GM18502 (cell line): ENCODE measurements at regions not wholly inside any gene's neighbourhood (a gene's known extent, or its start where the extent isn't known, plus 50 kb on each side); places are given as distances from the start of the nearest gene placed in this dataset.

Experiments used
- ATAC-seq: cut with Tn5 transposase; IDR thresholded peaks from one replicate; pipeline ENCODE4 v1.9.1; 2021; ENCODE audit warnings: mild to moderate bottlenecking; ENCODE audit not compliant: unreplicated experiment, poor library complexity

DNA sequence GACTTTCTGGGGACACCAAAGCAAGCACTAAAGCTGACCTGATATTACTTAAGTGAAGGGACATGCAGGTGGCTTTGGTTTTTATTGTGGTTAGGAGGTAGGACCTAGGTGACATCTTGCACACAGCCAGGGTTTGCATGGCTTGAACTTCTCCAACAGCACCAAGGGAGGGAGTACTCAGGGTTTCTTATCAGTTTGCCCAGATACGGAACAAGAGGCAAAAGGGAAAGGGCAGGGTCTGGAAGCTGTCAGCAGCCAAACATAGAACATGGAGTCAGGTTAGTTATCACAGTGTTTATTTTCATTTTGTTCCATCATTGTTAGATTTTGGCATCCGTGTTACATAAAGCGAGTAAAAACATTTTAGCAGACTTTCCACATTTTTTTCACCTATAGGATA, 186.3 kb upstream of the CLEC14A start:
- ATAC-seq = no peak

DNA sequence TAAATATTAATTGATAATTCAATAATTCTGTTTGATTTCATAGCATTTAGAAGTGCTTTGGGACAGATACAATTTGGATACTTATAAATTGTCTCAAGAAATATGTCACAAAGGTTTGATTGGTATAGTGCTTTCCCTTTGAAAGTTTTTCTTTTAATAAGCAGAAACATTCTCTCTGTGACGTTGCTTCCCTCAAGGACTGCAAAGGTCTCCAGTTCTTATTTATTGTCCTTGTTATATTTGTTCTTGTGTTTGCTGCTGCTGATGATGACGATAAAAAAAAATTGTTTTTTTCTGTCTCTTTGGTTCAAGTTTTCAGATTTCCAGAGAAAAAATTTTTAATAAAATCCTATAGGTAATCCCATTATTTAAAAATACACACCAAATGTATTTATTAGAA, 176.3 kb upstream of the CLEC14A start:
- ATAC-seq = no peak

GRCh38 chr14:38431156-38431555, 175.3 kb upstream of the CLEC14A start:
- no peak for ATAC-seq

DNA sequence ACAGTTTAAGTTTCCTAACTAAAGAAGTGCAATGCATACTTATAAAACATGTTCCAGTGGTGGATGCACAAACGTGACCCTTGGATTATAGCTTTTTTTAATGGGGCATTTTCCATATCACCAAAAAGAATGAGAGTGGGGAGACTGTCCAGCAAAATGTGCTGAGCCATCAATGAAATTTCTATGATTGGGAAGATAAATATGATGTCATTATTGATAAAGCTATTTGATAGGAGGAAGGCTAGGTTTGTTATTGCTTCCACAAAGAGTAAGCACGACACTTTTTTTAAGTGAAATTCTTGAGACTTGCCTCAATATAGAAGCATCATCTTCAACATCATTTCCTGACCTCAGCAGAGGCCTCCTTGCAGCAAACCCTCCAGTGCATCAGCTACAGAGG, 174.6 kb upstream of the CLEC14A start:
- ATAC-seq = no peak

- ATAC-seq = no peak
These were observed 169.6 kb upstream of the CLEC14A start for GRCh38 chr14:38425324-38425976.

GRCh38 chr14:38420048-38420447, 164.2 kb upstream of the CLEC14A start:
- ATAC-seq = no peak

- ATAC-seq = no peak
These were observed 163.7 kb upstream of the CLEC14A start for GRCh38 chr14:38419579-38419978.

DNA sequence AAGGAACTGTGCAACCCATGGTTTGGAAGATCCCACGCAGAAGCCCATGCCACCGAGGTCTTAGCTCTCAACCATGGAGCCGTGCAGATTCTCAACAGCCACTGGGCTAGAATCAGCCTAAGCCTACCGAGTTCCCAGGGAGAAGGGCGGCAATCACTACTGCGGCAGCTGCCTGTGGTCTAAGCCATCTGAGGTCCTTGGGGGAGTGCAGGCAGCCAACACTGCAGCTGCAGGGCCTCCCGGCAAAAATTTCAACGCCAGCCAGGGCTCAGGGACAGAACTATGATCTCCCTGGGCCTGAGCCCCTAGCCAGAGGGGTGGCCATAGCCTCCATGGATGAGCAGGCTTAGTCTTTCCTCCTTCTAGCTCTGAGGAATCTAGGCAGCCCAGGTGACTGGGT, 156.8 kb upstream of the CLEC14A start:
- ATAC-seq = no peak

GRCh38 chr14:38410442-38410841, 154.5 kb upstream of the CLEC14A start:
- ATAC-seq = no peak

DNA sequence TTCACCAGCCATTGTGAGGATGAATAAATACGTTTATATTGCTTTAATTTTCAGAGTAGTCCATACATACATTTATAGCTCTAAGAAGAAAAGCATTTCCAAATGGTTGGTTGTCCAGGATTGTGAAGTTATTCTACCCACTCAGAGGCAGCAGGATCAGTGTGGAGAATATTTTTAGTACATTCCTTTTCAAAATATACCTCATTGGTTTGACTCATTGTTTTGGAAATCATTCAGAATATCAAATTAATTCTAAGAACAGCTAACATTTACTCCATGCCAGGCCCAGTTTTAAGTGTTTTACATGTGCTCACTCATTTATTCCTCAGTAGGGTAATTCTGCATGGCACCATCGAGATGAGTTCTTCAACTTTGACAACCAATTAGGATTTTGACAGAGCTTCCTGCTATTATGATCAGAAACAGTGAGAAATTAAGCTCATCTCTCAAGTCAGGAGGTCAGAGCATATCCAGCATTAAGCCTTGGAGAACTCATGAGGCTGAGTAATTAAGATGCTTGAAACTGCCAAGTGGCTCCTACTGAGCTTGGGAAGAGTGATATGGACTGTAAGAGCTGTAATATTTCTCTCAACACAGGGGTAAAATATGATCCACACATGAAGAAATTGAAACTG, 153.3 kb upstream of the CLEC14A start:
- ATAC-seq = no peak

GRCh38 chr14:38405851-38406635, 150.2 kb upstream of the CLEC14A start:
- ATAC-seq = no peak

GRCh38 chr14:38404616-38405015, 148.7 kb upstream of the CLEC14A start:
- no peak for ATAC-seq

GRCh38 chr14:38404100-38404541, 148.2 kb upstream of the CLEC14A start:
- ATAC-seq = no peak

GRCh38 chr14:38400751-38401150, 144.9 kb upstream of the CLEC14A start:
- ATAC-seq = no peak

GRCh38 chr14:38399652-38400051, 143.8 kb upstream of the CLEC14A start:
- no peak for ATAC-seq

DNA sequence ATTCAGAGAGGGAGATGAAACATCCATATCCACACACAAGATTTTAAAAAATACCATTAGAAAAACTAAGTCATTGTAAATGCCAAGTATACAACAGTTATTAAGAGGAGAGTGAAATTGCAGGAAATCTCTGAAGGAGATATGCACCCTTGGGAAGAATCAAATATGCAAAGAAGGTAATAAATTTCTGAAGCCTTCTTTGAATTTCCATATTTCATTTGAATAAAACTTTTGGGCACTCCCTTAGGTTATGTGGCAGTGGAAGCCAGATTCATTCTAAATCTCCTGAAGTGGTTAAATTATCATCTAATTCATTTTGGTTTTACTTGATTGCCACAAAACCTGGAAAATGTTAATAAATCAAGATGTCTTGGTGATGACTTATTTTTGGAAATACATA, 138.9 kb upstream of the CLEC14A start:
- ATAC-seq = no peak

- no peak for ATAC-seq
These were observed 138.2 kb upstream of the CLEC14A start for GRCh38 chr14:38394064-38394463.

DNA sequence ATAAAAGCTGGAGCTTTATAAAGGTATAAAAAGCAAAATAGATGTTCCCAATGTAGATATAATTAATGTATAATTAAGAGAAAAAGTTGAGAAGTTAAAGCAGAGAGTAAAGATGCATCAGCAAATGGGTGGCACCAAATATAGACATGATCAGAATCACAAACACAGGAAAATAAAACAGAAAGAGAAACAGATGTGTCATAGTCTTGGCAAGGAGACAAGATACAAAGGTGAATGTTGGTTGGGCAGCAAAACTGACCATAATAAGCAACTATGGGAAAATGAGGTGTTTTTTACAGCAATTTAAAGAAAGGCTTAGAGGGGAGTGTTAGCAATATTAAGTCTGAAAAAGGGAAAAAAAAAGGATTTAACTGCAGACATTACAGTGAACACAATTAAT, 135.4 kb upstream of the CLEC14A start:
- no peak for ATAC-seq

DNA sequence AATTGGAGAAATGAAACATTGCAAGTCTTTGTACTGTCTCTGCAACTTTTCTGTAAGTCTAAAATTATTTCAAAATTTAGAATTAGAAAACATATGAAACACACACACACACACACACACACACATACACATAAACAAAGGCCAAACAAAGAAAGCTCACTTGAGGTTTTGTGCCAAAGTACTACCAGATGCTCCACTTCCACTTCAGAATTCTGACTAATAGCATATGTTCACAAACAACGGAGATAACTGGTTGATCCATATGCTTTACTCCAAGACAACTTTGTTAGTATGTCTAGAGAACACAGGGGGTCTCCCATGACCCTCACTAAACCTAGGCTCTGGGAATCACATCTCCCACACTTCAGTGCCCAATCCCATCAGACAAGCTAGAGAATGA, 133.8 kb upstream of the CLEC14A start:
- no peak for ATAC-seq

- no peak for ATAC-seq
These were observed 131.9 kb upstream of the CLEC14A start for GRCh38 chr14:38387821-38388220.

DNA sequence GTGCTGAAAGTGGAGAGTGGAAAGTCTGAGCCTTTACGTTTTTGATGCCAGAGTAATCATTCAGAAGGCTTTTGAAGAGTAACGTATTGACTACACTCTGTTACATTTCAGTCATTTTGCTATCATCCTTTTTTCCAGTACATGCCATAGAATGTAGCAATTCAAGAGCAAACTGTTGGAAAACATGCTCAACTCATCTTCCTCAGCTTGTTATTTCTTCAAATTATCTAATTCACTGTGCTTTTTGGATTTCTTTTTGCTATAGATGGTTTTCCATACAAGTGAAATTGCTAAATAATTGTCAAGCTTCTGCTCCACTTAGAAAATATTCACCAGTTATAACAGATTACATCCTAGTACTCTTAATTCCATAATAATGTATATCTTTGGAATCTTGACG, 129.9 kb upstream of the CLEC14A start:
- no peak for ATAC-seq
